Astrocyte (in vitro differentiated cells and primary cell): ENCODE measurements at regions not wholly inside any gene's neighbourhood (a gene's known extent, or its start where the extent isn't known, plus 50 kb on each side); places are given as distances from the start of the nearest gene placed in this dataset.

Experiments used
- EZH2 ChIP-seq: IDR thresholded peaks from 2 replicates; pipeline ENCODE4 v1.6.1; 2012; ENCODE audit warnings: mild to moderate bottlenecking, low read length, inconsistent platforms; ENCODE audit not compliant: insufficient read depth
- TF ChIP-seq, protein P1 (sequence below): IDR thresholded peaks from 2 replicates; pipeline ENCODE4 v1.5.1; 2011; ENCODE audit warnings: low read depth, mild to moderate bottlenecking, inconsistent platforms, low read length, moderate library complexity; ENCODE audit not compliant: insufficient read depth

DNA sequence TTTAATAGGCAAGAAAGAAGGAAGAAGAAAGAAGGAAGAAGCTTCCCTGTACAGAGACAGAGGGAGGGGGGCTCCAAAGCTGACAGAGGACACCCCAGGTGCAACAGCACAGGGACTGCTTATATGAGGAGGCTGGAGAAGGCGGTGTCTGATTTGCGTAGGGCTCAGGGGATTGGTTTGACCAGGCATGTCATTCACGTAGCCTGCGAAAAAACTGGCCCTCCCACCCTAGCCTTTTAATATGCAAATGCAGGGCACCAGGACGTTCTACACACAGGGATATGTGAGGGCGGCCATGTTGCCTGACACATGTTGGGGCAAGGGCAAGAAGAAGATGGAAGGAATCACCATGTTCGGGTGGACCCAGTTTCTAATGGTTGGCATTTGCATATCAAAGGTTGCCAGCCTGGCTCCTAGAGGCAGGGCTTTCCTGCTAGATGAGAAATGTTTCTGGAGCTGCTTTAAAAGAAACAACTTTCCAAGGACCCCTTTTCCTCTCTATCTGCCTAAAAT is 305.4 kb upstream of the CDYL start:
- no peak for TF ChIP-seq EZH2
- TF ChIP-seq, protein P1, sequence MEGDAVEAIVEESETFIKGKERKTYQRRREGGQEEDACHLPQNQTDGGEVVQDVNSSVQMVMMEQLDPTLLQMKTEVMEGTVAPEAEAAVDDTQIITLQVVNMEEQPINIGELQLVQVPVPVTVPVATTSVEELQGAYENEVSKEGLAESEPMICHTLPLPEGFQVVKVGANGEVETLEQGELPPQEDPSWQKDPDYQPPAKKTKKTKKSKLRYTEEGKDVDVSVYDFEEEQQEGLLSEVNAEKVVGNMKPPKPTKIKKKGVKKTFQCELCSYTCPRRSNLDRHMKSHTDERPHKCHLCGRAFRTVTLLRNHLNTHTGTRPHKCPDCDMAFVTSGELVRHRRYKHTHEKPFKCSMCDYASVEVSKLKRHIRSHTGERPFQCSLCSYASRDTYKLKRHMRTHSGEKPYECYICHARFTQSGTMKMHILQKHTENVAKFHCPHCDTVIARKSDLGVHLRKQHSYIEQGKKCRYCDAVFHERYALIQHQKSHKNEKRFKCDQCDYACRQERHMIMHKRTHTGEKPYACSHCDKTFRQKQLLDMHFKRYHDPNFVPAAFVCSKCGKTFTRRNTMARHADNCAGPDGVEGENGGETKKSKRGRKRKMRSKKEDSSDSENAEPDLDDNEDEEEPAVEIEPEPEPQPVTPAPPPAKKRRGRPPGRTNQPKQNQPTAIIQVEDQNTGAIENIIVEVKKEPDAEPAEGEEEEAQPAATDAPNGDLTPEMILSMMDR: no peak
